HG03378 (cell line): ENCODE measurements at regions not wholly inside any gene's neighbourhood (a gene's known extent, or its start where the extent isn't known, plus 50 kb on each side); places are given as distances from the start of the nearest gene placed in this dataset.
"Not testable (repeated sequence)": the region's sequence is repeated elsewhere in the genome, so short reads cannot be mapped to it uniquely, and the experiment has no call there.

Experiments
- ATAC-seq: cut with Tn5 transposase; IDR thresholded peaks from one replicate; pipeline ENCODE4 v1.9.1; 2021; ENCODE audit warnings: mild to moderate bottlenecking, moderate library complexity; ENCODE audit not compliant: unreplicated experiment

GRCh38 chr2:11950896-11951295, 204.5 kb downstream of the LPIN1 start:
- ATAC-seq = no peak

DNA sequence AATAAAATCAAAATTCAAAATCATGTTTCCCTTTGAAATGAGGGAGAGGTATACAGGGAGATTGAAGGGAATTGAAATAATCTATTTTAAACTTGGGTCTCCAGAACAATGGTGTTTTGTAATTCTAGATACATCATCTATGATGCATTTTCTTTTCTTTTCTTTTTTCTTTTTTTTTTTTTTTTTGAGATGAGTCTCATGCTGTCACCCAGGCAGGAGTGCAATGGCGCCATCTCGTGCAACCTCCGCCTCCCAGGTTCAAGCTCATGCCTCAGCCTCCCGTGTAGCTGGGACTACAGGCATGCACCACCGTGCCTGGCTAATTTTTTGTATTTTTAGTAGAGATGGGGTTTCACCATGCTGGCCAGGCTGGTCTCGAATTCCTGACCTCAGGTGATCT, 205.1 kb downstream of the LPIN1 start:
- ATAC-seq = not testable (repeated sequence)

DNA sequence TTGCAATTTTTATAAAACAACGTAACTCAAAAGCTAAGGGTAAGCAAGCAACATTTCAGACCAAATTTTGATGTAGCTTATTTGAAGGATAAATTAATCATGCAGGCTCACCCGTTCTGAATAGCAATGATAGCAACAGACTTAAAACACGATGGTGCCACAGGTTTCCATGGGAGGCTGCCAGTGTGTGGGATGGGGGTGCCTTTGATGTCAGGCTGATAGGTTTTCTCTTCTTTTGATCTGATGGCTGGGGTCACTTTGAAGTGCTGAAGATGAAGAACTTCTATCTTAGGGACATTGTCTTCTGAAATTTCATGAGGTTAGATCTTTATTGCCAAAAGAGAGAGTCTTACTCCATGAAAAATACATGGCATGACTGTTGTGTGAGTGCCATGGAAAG, 206.8 kb downstream of the LPIN1 start:
- ATAC-seq = no peak

- no peak for ATAC-seq
Observed at GRCh38 chr2:11955314-11955713, 208.9 kb downstream of the LPIN1 start.

DNA sequence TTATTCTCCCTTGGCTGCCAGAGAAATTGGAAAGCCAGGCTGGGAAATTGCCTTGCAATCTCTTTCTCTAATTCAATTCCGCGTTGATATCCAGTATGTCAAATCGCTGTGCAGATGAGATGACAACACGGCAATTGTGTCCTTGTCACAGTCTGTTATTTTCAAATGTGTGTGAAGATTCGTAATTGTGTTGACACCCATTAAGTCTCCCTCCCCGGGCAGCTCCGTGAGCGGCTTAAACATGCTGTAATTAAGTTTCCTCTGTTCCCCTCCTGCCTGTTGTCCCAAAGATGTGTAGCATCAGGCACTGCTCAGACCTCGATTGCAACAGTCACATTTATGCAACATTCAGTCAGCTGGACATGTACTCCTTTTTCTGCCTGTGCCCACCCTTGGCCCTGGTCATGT, 209.5 kb downstream of the LPIN1 start:
- no peak for ATAC-seq

- no peak for ATAC-seq
Observed at GRCh38 chr2:11962707-11963328, 216.4 kb downstream of the LPIN1 start.

- no peak for ATAC-seq
Observed at GRCh38 chr2:11963966-11964365, 217.5 kb downstream of the LPIN1 start.

DNA sequence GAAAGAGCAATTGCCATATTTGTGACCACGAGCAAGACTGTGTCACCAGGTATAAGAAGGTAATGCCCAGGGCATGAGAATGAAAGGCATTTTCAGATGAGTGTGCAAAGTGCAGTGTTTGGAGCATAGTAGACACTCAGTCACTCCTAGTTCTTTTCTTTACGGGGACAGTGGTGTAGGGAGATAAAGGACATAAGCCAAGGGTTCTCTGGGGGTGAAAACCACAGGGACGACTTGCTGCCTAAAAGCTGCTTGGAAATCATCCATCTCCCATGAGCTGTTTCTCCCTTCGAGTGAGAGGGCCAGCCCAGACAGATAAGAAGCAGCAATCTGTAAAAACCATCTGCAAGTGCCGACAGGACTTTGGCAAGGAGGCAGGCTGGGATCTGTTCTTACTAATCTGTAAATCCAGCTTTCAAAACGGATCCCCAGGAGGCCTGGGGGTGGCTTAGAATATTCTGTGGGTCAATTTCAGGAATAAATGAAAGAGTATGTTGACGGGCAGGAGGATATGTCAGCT, 221.6 kb downstream of the LPIN1 start:
- ATAC-seq = no peak

DNA sequence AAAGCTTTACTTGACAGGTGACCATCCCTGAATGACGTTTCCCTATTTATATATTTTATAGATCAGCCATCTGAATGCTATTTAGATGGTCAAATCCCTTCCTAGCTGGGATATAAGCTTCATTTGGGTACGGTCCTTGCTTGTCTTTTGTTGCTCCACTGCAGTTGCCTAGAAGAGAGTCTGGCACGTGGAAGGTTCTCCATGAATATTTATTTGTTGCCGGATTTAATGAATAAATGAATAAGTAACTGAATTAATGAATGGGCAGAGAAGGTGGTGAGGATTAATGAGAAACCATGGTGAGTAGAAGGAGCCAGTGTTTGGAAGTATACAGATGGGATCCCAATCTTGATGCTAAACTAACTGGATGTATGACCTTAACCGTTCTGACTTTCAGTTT, 222.1 kb downstream of the LPIN1 start:
- no peak for ATAC-seq

GRCh38 chr2:11969774-11970173, 223.3 kb downstream of the LPIN1 start:
- no peak for ATAC-seq

DNA sequence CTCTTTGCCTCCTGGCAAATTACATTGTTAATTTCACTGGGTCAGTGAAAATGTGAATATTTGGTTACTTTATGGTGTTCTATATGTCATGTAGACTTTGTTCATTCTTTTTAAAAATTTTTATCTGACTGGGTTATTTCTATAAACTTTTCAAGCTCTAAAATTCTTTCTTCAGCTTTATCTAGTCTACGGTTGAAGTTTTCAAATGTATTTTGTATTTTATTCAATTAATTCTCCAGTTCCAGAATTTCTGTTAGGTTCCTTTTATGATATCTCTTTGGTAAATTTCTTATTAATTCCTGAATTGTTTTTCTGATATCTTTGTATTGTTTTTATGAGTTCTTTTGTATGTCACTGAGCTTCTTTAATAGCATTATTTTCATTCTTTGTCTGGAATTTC, 228.1 kb downstream of the LPIN1 start:
- ATAC-seq = no peak

- ATAC-seq = no peak
Observed at GRCh38 chr2:11975373-11975772, 228.9 kb downstream of the LPIN1 start.

- no peak for ATAC-seq
Observed at GRCh38 chr2:11976073-11976472, 229.6 kb downstream of the LPIN1 start.

DNA sequence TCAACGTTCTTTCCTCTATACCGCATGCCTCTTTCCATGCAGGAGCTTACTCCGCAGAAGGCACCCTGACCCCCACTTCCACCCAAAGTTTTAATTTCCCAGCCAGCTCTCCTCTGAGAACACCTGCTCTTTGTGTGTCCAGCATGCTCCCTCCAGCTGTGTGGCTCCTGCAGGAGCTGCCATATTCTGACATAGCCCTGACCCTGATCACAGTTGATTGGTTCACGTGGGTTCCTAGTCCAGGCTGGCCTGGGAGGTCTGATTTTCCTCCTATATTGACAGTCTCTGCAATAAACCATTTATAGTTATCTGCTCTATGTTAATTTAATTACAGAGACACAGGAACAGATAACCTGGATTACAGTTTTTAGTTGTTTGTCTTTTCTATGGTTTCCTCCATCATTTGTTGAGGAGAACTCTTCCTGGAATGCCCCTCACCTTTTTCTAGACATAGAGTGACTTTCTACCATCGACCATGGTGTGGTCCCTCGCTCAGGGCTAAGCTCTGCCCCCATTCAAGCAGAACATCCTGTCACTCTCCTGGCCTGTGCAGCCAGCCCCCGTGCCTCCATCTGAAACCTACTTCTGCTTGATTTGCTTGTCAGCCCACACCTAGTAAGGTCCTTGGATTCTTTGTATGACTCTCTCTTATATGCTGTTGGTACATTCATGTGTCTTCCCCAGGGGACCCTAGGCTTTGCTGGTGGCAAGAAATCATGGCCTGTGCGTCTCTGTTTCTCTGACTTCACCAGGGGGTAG, 231.5 kb downstream of the LPIN1 start:
- no peak for ATAC-seq

DNA sequence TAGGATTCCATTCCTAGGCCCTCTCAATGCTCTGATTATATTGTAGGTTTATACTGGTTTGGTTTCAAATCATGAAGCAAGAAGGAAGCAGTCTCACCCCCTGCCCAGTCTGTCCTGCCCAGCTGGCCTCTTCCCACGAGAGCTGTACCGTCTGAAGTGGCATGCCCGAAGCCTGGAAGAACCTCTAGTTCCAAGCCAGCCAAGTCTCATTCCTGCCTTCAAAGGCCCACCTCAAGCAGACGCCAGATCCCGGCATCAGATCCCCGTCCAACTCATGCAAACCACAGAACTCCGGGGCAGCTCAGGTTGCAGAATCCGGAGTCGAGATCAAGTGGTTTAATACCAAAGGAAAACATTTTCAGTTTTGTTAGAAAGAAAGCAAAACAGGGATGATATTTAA, 234.4 kb downstream of the LPIN1 start:
- no peak for ATAC-seq

DNA sequence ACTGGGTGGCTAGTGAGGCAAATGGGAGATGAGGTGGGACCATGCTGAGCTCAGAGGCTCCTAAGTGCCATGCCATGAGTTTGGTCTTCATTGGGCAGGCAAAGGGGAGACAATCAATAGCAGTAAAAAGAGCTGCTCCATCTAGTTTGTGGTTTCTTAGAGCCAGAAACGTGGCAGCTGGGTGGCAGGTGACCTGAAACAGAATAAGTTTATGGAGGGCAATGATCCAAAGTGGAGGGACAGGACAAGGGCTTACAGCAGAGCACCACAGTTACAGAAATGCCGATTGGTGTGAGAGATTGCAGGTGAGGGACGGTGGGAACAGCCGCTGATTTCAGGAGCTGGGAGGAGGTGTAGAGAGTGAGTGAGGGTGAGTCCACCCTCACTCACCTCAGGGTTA, 237.0 kb downstream of the LPIN1 start:
- ATAC-seq = no peak

GRCh38 chr2:11983870-11984269, 237.4 kb downstream of the LPIN1 start:
- ATAC-seq = no peak

DNA sequence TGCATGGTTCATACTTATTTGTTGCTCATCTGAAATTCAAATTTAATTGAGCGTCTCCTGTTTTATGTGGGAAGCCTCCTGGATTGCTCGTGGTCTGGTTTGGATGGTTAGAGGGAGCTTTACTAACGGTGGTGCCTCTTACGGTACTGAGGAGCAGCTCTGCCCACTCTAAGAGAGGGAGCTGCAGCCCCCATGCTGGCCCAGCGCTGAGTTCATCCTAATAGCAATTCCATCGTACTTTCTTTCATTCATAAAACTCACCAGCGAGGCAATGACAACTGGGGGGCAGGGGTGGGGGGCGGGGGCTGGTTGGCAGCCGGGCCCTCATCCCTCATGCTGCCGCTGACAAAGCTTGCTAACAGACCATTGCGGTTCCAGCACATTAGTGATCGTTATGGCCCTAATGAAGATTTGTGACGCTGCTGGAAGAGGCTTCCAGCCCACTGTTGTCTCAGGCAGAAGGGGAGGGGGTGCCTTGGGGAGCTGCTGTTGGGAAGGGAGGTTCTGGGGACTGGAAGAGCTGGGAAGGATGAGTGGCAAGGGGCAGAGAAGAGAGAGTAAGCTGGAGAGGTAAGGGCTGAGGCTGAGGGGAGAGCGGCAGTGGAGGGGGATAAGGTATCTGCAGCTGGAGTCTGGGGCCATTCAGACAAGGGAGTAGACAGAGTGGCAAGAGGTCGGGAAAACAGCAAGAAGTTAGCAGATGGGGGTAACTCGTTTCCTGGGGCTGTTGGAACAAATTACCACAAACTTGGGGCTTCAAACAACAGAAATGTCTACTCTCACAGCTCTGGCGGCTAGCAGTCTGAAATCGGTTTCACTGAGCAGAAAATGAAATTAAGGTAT, 238.1 kb downstream of the LPIN1 start:
- no peak for ATAC-seq

GRCh38 chr2:11985817-11986566, 239.6 kb downstream of the LPIN1 start:
- no peak for ATAC-seq

DNA sequence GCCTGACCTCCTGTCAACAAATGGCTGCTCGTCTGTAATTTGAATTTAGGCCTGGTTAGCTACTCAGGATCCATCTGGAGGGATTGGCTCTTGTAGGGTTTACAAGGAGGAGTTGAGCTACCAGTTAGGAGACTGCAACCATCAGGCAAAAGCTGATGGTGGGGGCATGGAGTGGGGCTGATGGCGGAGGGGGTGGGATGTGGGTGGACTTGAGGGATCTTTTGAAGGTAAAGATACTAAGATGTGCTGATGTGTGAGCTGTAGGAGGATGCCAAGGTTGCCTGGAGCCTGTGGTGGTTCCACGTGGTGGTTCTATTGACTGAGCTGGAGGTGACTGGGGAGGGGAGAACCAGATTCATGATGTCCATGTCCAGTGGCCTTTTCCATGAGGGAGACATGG, 240.7 kb downstream of the LPIN1 start:
- ATAC-seq = no peak
